ENCODE measurements at regions not wholly inside any gene's neighbourhood (a gene's known extent, or its start where the extent isn't known, plus 50 kb on each side); places are given as distances from the start of the nearest gene placed in this dataset.

GRCh38 chr12:40499856-40500255 lies 192.4 kb upstream of the CNTN1 start:
- no peak for TF ChIP-seq EP300 (IDR thresholded peaks at IDR 0.05)
- TF ChIP-seq POLR2A (IDR thresholded peaks at IDR 0.05): no peak
- TF ChIP-seq POLR2AphosphoS5 (IDR thresholded peaks at IDR 0.05): no peak
- no peak for TF ChIP-seq CTCF (IDR thresholded peaks at IDR 0.05)

Data from stomach (tissue), 4 donors.